ENCODE measurements at regions not wholly inside any gene's neighbourhood (a gene's known extent, or its start where the extent isn't known, plus 50 kb on each side); places are given as distances from the start of the nearest gene placed in this dataset.

DNA sequence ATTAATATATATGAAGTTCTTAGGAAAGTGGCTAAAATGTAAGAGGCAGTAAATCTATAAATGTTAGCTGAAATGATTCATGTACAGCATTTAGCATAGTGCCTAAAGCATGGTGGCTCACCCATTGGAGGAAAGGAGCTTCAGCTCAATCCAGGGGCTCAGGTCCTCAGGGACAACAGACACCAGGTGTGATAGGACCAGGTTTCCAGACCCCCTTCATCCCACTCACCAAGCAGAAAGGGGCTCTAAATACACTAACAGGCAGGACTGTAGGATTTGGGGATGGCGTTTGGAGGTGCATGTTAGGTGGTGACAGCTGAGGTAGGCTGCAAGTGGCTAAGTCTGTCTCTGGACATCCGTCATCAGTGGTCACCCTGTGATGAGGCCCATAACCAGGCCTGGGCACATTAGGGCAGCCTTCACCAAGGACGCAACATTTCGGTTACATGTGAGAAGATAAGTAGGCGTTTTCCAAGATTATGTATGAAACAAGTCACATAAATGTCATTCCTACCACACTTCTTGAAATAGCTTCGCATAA lies 233.1 kb downstream of the C1orf94 start:
- no peak for DNase-seq (ENCODE audit: low read depth in 2 of 2)
- H3K4me3 ChIP-seq (replicated peaks in 1 of 2; ENCODE audit: low read depth in 2 of 2, low read length in 2 of 2) = no peak overlapping the region
- TF ChIP-seq, protein P1, sequence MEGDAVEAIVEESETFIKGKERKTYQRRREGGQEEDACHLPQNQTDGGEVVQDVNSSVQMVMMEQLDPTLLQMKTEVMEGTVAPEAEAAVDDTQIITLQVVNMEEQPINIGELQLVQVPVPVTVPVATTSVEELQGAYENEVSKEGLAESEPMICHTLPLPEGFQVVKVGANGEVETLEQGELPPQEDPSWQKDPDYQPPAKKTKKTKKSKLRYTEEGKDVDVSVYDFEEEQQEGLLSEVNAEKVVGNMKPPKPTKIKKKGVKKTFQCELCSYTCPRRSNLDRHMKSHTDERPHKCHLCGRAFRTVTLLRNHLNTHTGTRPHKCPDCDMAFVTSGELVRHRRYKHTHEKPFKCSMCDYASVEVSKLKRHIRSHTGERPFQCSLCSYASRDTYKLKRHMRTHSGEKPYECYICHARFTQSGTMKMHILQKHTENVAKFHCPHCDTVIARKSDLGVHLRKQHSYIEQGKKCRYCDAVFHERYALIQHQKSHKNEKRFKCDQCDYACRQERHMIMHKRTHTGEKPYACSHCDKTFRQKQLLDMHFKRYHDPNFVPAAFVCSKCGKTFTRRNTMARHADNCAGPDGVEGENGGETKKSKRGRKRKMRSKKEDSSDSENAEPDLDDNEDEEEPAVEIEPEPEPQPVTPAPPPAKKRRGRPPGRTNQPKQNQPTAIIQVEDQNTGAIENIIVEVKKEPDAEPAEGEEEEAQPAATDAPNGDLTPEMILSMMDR (IDR thresholded peaks at IDR 0.05; ENCODE audit: low read depth, low read length) = no peak

DNA sequence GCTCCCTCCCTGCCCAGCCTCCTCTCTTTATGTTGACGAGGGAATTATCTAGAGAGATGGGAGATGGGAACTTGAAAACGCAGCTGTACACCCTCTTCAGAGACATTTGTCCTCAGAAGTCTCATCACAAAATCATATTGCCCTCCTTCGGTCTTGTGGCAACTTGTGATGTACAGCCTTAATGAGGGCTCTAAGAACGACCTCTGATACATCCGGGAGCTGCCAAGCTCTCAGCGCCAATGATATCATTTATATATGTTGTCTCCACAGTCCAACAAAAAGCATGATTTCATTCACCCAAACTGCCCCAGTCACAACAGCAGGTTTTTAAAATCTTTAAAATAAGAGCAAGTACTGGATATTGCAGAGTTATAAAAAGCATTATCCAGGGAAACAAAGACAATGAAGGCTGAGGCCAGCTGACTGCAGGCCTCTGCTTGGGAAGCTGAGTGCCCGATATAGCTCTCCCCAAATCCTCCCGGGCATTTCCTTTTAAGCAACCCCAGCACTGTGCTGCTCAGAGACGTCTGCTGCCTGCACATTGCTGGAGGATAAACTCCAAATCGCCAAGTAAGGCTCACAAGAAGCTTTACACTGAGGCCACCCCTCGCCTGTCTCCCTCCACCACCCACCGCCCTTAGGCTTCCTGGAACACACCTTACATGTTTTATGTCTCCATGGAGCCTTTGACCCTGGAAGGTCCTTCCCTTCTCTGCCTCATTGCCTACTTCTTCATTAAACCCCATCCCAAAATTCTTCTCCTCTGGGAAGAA lies 236.1 kb downstream of the C1orf94 start:
- TF ChIP-seq, protein P1 (IDR thresholded peaks at IDR 0.05; ENCODE audit: low read depth, low read length) = no peak
- no peak overlapping the region for H3K4me3 ChIP-seq (replicated peaks in 1 of 2; ENCODE audit: low read depth in 2 of 2, low read length in 2 of 2)
- no peak for DNase-seq (ENCODE audit: low read depth in 2 of 2)

DNA sequence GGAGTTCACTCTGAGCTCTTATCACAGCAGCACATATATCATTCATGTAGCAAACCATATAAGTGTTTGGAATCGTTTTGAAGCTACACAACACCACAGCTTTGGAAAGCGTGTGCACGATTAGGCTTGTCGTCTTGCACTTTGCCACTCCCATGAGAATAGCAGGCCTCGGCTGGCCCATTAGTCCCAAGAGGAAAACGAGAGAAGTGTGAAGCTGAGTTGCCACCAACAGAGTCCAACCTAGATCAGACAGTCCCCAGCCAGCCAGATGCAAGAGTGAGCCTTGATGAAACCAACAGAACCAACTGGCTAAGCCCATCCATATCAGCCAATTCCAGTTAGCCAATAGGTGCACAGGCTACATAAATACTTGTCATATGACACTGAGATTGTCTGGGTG lies 238.4 kb downstream of the C1orf94 start:
- no peak for DNase-seq (ENCODE audit: low read depth in 2 of 2)
- TF ChIP-seq, protein P1 (IDR thresholded peaks at IDR 0.05; ENCODE audit: low read depth, low read length) = no peak
- H3K4me3 ChIP-seq (replicated peaks in 1 of 2; ENCODE audit: low read depth in 2 of 2, low read length in 2 of 2) = no peak overlapping the region

DNA sequence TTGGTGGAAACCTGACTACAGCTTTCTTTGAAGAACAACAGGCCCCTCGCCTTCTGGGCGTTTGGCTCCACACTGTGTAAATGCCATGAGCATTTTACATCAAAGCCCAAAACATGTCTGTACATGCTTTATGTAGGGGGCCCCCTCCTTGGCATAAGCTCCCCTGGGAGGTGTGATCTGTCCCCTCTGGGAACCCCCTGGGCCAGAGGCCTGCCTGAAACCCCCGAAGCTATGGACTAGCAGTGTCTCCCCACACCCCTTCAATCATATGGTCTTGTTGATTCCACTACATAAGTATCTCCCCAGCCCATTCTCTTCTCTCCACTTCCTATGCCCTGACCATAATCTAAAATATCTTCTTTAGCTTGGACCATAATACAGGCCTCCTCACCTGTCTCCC lies 241.5 kb downstream of the C1orf94 start:
- TF ChIP-seq, protein P1 (IDR thresholded peaks at IDR 0.05; ENCODE audit: low read depth, low read length) = no peak
- no peak overlapping the region for H3K4me3 ChIP-seq (replicated peaks in 1 of 2; ENCODE audit: low read depth in 2 of 2, low read length in 2 of 2)
- DNase-seq (ENCODE audit: low read depth in 2 of 2) = no peak

DNA sequence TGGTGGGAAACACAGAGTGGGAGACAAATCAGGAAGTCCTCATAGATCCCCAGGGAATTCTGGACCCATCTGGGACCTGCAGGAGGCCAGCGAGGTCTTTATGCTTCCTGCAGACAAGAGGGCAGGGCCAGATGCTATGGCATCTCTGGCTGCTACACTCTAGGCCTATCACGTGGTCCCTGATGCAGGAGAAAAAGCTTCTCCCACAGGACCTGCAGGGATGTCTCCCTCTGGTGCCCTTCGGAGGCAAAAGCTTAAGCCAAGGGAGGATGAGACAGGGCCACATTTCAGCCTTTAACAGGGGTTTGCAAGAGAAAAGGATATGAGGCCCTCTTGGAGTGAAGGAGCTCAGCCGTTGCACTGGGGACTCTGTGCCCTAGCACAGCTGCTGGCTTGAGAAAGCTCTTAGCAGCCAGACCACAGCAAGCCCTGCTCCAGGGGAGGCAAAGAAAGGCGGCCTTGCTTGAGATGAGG lies 243.0 kb downstream of the C1orf94 start:
- no peak overlapping the region for H3K4me3 ChIP-seq (replicated peaks in 1 of 2; ENCODE audit: low read depth in 2 of 2, low read length in 2 of 2)
- no peak for DNase-seq (ENCODE audit: low read depth in 2 of 2)
- TF ChIP-seq, protein P1 (IDR thresholded peaks at IDR 0.05; ENCODE audit: low read depth, low read length) = no peak

DNA sequence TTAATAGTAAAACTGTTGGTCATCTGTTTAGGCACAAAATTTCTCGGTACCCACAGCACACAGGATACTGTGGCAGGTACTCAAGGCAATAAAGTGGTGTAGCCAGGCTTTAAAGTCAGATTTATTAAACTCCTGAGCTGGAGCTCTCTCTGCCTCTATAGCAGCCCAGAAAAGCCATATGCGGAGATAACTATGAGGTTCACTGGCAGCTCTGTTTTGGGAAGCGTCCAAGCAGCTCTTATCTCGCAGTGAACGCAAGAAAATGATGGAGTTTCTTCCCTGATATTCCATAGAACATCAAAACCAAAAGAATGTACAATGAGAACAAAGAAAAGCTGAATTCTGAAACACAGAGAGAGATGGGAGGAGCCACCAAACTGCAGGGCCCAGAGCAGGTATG lies 248.3 kb downstream of the C1orf94 start:
- DNase-seq (ENCODE audit: low read depth in 2 of 2) = no peak
- TF ChIP-seq, protein P1 (IDR thresholded peaks at IDR 0.05; ENCODE audit: low read depth, low read length) = no peak

More for the DNA sequence above, 248.3 kb downstream of the C1orf94 start:
- no peak overlapping the region for H3K4me3 ChIP-seq (replicated peaks in 1 of 2; ENCODE audit: low read depth in 2 of 2, low read length in 2 of 2)

Data from cardiac fibroblast (primary cell).